Stimulated activated naive B cell treated with anti-CD40 and anti-IgM and Interleukin-4, amounts not matched to agents 10 μg/mL and 1 μg/mL and 100 μg/mL, for 72 hours (primary cell): ENCODE measurements at regions not wholly inside any gene's neighbourhood (a gene's known extent, or its start where the extent isn't known, plus 50 kb on each side); places are given as distances from the start of the nearest gene placed in this dataset.
A peak's percentile ranks its signal among the peaks of the same experiment; 100 is the strongest.

Experiments
- ATAC-seq, 2 donors: fragments of 150-1000 bp; cut with Tn5 transposase; replicated peaks; 2 replicates each; pipeline ENCODE4 v1.10.0; 2021; ENCODE audit warnings: moderate library complexity in 1 of 2
- DNase-seq: peaks from one replicate; pipeline ENCODE4 v3.0.0; 2021
- H3K27ac Mint-ChIP-seq: one replicate; pipeline ENCODE4 v1.8.0; 2022; ENCODE audit warnings: mild to moderate bottlenecking, mixed read lengths
- H3K27me3 Mint-ChIP-seq, 2 donors: one replicate each; pipeline ENCODE4 v1.8.0; 2022; ENCODE audit warnings: mixed read lengths in 2 of 2
- H3K36me3 Mint-ChIP-seq, 2 donors: one replicate each; pipeline ENCODE4 v1.8.0; 2022; ENCODE audit warnings: mixed read lengths in 2 of 2, mild to moderate bottlenecking in 1 of 2
- H3K4me1 Mint-ChIP-seq, 2 donors: one replicate each; pipeline ENCODE4 v1.8.0; 2022; ENCODE audit warnings: mixed read lengths in 2 of 2, mild to moderate bottlenecking in 1 of 2
- H3K4me3 Mint-ChIP-seq, 2 donors: one replicate each; pipeline ENCODE4 v1.8.0; 2022; ENCODE audit warnings: mild to moderate bottlenecking in 2 of 2, mixed read lengths in 2 of 2, moderate library complexity in 1 of 2
- H3K9me3 Mint-ChIP-seq, 2 donors: one replicate each; pipeline ENCODE4 v1.8.0; 2022; ENCODE audit warnings: mixed read lengths in 2 of 2, mild to moderate bottlenecking in 1 of 2

GRCh38 chr20:51193066-51193772, 170.3 kb upstream of the KCNG1 start:
- no peaks in the 10 kb centered on the region for H3K36me3 Mint-ChIP-seq
- H3K4me3 Mint-ChIP-seq = no peak overlapping the region
- peaks cover 4 to 6% of the 10 kb centered on the region in 2 donors for H3K4me1 Mint-ChIP-seq
- H3K27me3 Mint-ChIP-seq = peaks cover 9 to 15% of the 10 kb centered on the region in 2 donors
- ATAC-seq (no peak), DNase-seq (no peak)
- H3K9me3 Mint-ChIP-seq = peaks cover 3 to 4% of the 10 kb centered on the region in 2 donors
- no peak overlapping the region for H3K27ac Mint-ChIP-seq

- Mint-ChIP-seq H3K4me1 (peaks cover 4 to 6% of the 10 kb centered on the region in 2 donors), H3K27me3 (peaks cover 19% of the 10 kb centered on the region in 2 donors), H3K27ac (no peak overlapping the region), H3K9me3 (peaks cover 3 to 4% of the 10 kb centered on the region in 2 donors), H3K4me3 (no peak overlapping the region), H3K36me3 (no peaks in the 10 kb centered on the region)
- no peak for ATAC-seq
- DNase-seq = no peak
These were observed 167.9 kb upstream of the KCNG1 start for GRCh38 chr20:51190783-51191180.

GRCh38 chr20:51189814-51190782, 167.2 kb upstream of the KCNG1 start:
- Mint-ChIP-seq H3K27ac (no peak overlapping the region), H3K27me3 (peaks cover 18 to 19% of the 10 kb centered on the region in 2 donors), H3K9me3 (peaks cover under 1% of the 10 kb centered on the region in 2 donors), H3K4me1 (peaks cover 4 to 6% of the 10 kb centered on the region in 2 donors), H3K36me3 (no peaks in the 10 kb centered on the region), H3K4me3 (no peak overlapping the region)
- ATAC-seq (peak in 1 of 2 donors; percentile 64), DNase-seq (no peak)

GRCh38 chr20:51188941-51189340, 166.0 kb upstream of the KCNG1 start:
- DNase-seq (no peak), ATAC-seq (no peak)
- no peak overlapping the region for H3K4me3 Mint-ChIP-seq
- H3K36me3 Mint-ChIP-seq = no peaks in the 10 kb centered on the region
- H3K9me3 Mint-ChIP-seq = no peaks in the 10 kb centered on the region
- peaks cover 4 to 6% of the 10 kb centered on the region in 2 donors for H3K4me1 Mint-ChIP-seq
- H3K27me3 Mint-ChIP-seq = peaks cover 15 to 16% of the 10 kb centered on the region in 2 donors
- peak overlapping the region; percentile 32 for H3K27ac Mint-ChIP-seq

- no peaks in the 10 kb centered on the region for H3K36me3 Mint-ChIP-seq
- H3K27ac Mint-ChIP-seq = no peak overlapping the region
- H3K4me3 Mint-ChIP-seq = no peak overlapping the region
- ATAC-seq = no peak
- peaks cover 4 to 6% of the 10 kb centered on the region in 2 donors for H3K4me1 Mint-ChIP-seq
- no peak for DNase-seq
- H3K9me3 Mint-ChIP-seq = no peaks in the 10 kb centered on the region
- H3K27me3 Mint-ChIP-seq = peaks cover 14 to 17% of the 10 kb centered on the region in 2 donors
These were observed 164.4 kb upstream of the KCNG1 start for GRCh38 chr20:51187261-51187660.

GRCh38 chr20:51185861-51186260, 163.0 kb upstream of the KCNG1 start:
- peaks cover 18 to 23% of the 10 kb centered on the region in 2 donors for H3K27me3 Mint-ChIP-seq
- ATAC-seq (no peak), DNase-seq (no peak)
- peaks cover 4 to 6% of the 10 kb centered on the region in 2 donors for H3K4me1 Mint-ChIP-seq
- no peaks in the 10 kb centered on the region for H3K9me3 Mint-ChIP-seq
- H3K27ac Mint-ChIP-seq = no peak overlapping the region
- no peaks in the 10 kb centered on the region for H3K36me3 Mint-ChIP-seq
- H3K4me3 Mint-ChIP-seq = no peak overlapping the region

- Mint-ChIP-seq H3K9me3 (no peaks in the 10 kb centered on the region), H3K27me3 (peaks cover 19 to 25% of the 10 kb centered on the region in 2 donors), H3K27ac (no peak overlapping the region), H3K36me3 (no peaks in the 10 kb centered on the region), H3K4me3 (no peak overlapping the region), H3K4me1 (peaks cover 4 to 6% of the 10 kb centered on the region in 2 donors)
- ATAC-seq = no peak
- no peak for DNase-seq
These were observed 162.4 kb upstream of the KCNG1 start for GRCh38 chr20:51185277-51185676.

- H3K4me1 Mint-ChIP-seq = peaks cover 0 to 2% of the 10 kb centered on the region in 2 donors
- H3K36me3 Mint-ChIP-seq = no peaks in the 10 kb centered on the region
- no peak overlapping the region for H3K27ac Mint-ChIP-seq
- no peak for ATAC-seq
- H3K4me3 Mint-ChIP-seq = no peak overlapping the region
- no peak for DNase-seq
- H3K9me3 Mint-ChIP-seq = no peaks in the 10 kb centered on the region
- peaks cover 26 to 31% of the 10 kb centered on the region in 2 donors for H3K27me3 Mint-ChIP-seq
These were observed 161.4 kb upstream of the KCNG1 start for GRCh38 chr20:51184289-51184688.

GRCh38 chr20:51183451-51183850, 160.5 kb upstream of the KCNG1 start:
- Mint-ChIP-seq H3K9me3 (no peaks in the 10 kb centered on the region), H3K36me3 (no peaks in the 10 kb centered on the region), H3K4me1 (no peaks in the 10 kb centered on the region), H3K27ac (no peak overlapping the region), H3K4me3 (no peak overlapping the region), H3K27me3 (peaks cover 26 to 31% of the 10 kb centered on the region in 2 donors)
- no peak for ATAC-seq
- DNase-seq = no peak

GRCh38 chr20:51182571-51182970, 159.7 kb upstream of the KCNG1 start:
- no peaks in the 10 kb centered on the region for H3K9me3 Mint-ChIP-seq
- H3K36me3 Mint-ChIP-seq = no peaks in the 10 kb centered on the region
- H3K27me3 Mint-ChIP-seq = peaks cover 22 to 26% of the 10 kb centered on the region in 2 donors
- no peak overlapping the region for H3K4me3 Mint-ChIP-seq
- ATAC-seq (no peak), DNase-seq (no peak)
- H3K27ac Mint-ChIP-seq = no peak overlapping the region
- H3K4me1 Mint-ChIP-seq = no peaks in the 10 kb centered on the region

GRCh38 chr20:51178153-51178552, 155.2 kb upstream of the KCNG1 start:
- Mint-ChIP-seq H3K9me3 (peaks cover 0 to under 1% of the 10 kb centered on the region in 2 donors), H3K27ac (no peak overlapping the region), H3K4me3 (no peak overlapping the region)

GRCh38 chr20:51176876-51177275, 154.0 kb upstream of the KCNG1 start:
- ATAC-seq (no peak), DNase-seq (no peak)
- H3K4me1 Mint-ChIP-seq = no peaks in the 10 kb centered on the region
- no peak overlapping the region for H3K4me3 Mint-ChIP-seq
- no peak overlapping the region for H3K27ac Mint-ChIP-seq
- peaks cover 0 to 4% of the 10 kb centered on the region in 2 donors for H3K9me3 Mint-ChIP-seq
- peaks cover 27 to 28% of the 10 kb centered on the region in 2 donors for H3K27me3 Mint-ChIP-seq
- H3K36me3 Mint-ChIP-seq = no peaks in the 10 kb centered on the region

More at GRCh38 chr20:51178153-51178552, 155.2 kb upstream of the KCNG1 start:
- ATAC-seq (no peak), DNase-seq (no peak)
- Mint-ChIP-seq H3K4me1 (no peaks in the 10 kb centered on the region), H3K36me3 (no peaks in the 10 kb centered on the region), H3K27me3 (peaks cover 24% of the 10 kb centered on the region in 2 donors)

- no peak for ATAC-seq
- no peaks in the 10 kb centered on the region for H3K36me3 Mint-ChIP-seq
- H3K9me3 Mint-ChIP-seq = peaks cover 0 to 4% of the 10 kb centered on the region in 2 donors
- H3K4me1 Mint-ChIP-seq = no peaks in the 10 kb centered on the region
- no peak overlapping the region for H3K27ac Mint-ChIP-seq
- no peak overlapping the region for H3K4me3 Mint-ChIP-seq
- DNase-seq = no peak
- H3K27me3 Mint-ChIP-seq = peaks cover 23 to 26% of the 10 kb centered on the region in 2 donors
These were observed 153.5 kb upstream of the KCNG1 start for GRCh38 chr20:51176446-51176845.

GRCh38 chr20:51175724-51176123, 152.8 kb upstream of the KCNG1 start:
- H3K4me3 Mint-ChIP-seq = no peak overlapping the region
- DNase-seq (no peak), ATAC-seq (no peak)
- H3K36me3 Mint-ChIP-seq = no peaks in the 10 kb centered on the region
- H3K27me3 Mint-ChIP-seq = peaks cover 23 to 26% of the 10 kb centered on the region in 2 donors
- H3K9me3 Mint-ChIP-seq = peaks cover 0 to 4% of the 10 kb centered on the region in 2 donors
- no peak overlapping the region for H3K27ac Mint-ChIP-seq
- no peaks in the 10 kb centered on the region for H3K4me1 Mint-ChIP-seq
